ENCODE measurements at regions not wholly inside any gene's neighbourhood (a gene's known extent, or its start where the extent isn't known, plus 50 kb on each side); places are given as distances from the start of the nearest gene placed in this dataset.
"Not testable (repeated sequence)": the region's sequence is repeated elsewhere in the genome, so short reads cannot be mapped to it uniquely, and the experiment has no call there.

- DNase-seq (ENCODE audit: low read depth): no peak
- Histone ChIP-seq H3K27me3 (ENCODE audit: control insufficient read depth, insufficient read depth, low read length) (no peaks in the 10 kb centered on the region), H3K36me3 (ENCODE audit: control insufficient read depth, insufficient read depth, low read length) (no peaks in the 10 kb centered on the region), H3K4me3 (ENCODE audit: low read depth, low read length) (no peak overlapping the region)
- no peak for TF ChIP-seq CTCF (IDR thresholded peaks at IDR 0.05; ENCODE audit: insufficient read depth, low read length, poor library complexity, severe bottlenecking)
Measured at GRCh38 chr9:29150606-29151005, 1577.3 kb upstream of the C9orf72 start.

DNA sequence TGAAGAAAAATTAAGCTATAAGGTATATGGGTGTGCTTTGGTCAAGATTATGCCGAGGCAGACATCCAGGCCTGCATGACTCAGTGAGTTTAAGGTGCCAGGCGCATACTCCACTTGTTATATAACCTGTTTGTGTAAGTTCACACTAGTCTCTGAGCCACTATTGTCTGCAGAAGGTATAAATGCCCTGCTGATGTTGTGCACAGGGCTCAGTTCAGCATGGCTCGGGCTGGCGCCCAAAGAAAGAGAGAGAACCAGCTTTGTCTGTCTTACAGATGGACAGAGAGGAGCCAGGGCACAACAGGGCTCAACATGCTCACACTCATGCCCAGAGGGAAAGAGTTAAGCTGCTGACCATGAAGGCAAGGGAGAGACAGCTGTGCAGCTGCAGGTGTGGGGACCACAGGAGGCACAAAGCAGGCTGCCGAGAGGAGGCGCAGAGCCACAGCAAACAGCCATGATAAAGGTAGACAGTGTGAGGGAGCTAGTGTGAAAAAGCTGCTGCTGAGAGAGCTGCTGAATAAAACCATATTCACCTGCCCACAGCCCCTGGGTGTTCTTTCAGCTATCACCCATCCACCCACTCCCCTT is 1587.6 kb upstream of the C9orf72 start:
- DNase-seq (ENCODE audit: low read depth): no peak
- no peak for TF ChIP-seq CTCF (IDR thresholded peaks at IDR 0.05; ENCODE audit: insufficient read depth, low read length, poor library complexity, severe bottlenecking)
- no peak overlapping the region for H3K4me3 ChIP-seq (ENCODE audit: low read depth, low read length)
- no peaks in the 10 kb centered on the region for H3K27me3 ChIP-seq (ENCODE audit: control insufficient read depth, insufficient read depth, low read length)
- H3K36me3 ChIP-seq (ENCODE audit: control insufficient read depth, insufficient read depth, low read length): no peaks in the 10 kb centered on the region

GRCh38 chr9:29174136-29174535 is 1600.9 kb upstream of the C9orf72 start:
- no peak for TF ChIP-seq CTCF (IDR thresholded peaks at IDR 0.05; ENCODE audit: insufficient read depth, low read length, poor library complexity, severe bottlenecking)
- Histone ChIP-seq H3K4me3 (ENCODE audit: low read depth, low read length) (no peak overlapping the region), H3K27me3 (ENCODE audit: control insufficient read depth, insufficient read depth, low read length) (no peaks in the 10 kb centered on the region), H3K36me3 (ENCODE audit: control insufficient read depth, insufficient read depth, low read length) (no peaks in the 10 kb centered on the region)
- no peak for DNase-seq (ENCODE audit: low read depth)

DNA sequence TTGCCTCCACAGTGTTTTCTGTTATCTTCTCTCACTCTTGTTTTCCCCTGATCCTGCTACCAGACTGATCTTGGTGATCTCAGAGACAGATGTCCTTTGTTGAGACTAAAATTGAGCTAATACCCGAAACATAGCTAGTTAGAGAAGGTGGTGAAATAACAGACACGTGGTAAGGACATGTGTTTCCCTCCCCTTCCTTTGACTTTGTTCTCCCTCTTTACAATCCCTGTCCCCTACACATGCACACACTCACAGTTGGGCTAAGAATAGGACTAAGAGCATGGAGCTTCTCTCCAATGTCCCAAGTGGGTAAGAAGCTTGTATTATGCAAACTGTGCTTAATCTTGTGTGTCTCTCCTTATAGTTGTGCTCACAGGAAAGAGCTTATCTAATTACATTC is 1603.0 kb upstream of the C9orf72 start:
- Histone ChIP-seq H3K27me3 (ENCODE audit: control insufficient read depth, insufficient read depth, low read length) (no peaks in the 10 kb centered on the region), H3K4me3 (ENCODE audit: low read depth, low read length) (no peak overlapping the region), H3K36me3 (ENCODE audit: control insufficient read depth, insufficient read depth, low read length) (no peaks in the 10 kb centered on the region)
- no peak for TF ChIP-seq CTCF (IDR thresholded peaks at IDR 0.05; ENCODE audit: insufficient read depth, low read length, poor library complexity, severe bottlenecking)
- no peak for DNase-seq (ENCODE audit: low read depth)

DNA sequence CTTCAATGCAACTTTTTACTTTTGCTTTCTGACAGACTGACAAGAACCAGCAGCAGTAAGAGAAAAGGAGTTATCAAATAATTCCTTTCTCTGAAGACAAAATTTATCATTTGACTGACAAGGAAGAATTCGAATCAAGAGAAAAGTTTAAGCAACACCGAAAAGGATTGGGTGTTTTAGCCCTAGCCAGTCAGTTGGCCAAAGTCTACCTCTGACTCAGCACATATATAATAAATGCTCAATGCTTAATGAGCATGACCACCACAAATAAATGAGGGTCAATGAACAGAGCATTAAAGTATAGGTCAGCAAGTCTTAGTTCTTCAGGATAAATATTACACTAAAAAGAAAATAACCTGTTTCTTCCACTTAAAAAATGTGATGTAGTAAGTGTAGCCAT is 1603.5 kb upstream of the C9orf72 start:
- Histone ChIP-seq H3K27me3 (ENCODE audit: control insufficient read depth, insufficient read depth, low read length) (no peaks in the 10 kb centered on the region), H3K36me3 (ENCODE audit: control insufficient read depth, insufficient read depth, low read length) (no peaks in the 10 kb centered on the region), H3K4me3 (ENCODE audit: low read depth, low read length) (no peak overlapping the region)
- TF ChIP-seq CTCF (IDR thresholded peaks at IDR 0.05; ENCODE audit: insufficient read depth, low read length, poor library complexity, severe bottlenecking): no peak
- no peak for DNase-seq (ENCODE audit: low read depth)

- no peaks in the 10 kb centered on the region for H3K27me3 ChIP-seq (ENCODE audit: control insufficient read depth, insufficient read depth, low read length)
- DNase-seq (ENCODE audit: low read depth): no peak
- no peaks in the 10 kb centered on the region for H3K36me3 ChIP-seq (ENCODE audit: control insufficient read depth, insufficient read depth, low read length)
- no peak overlapping the region for H3K4me3 ChIP-seq (ENCODE audit: low read depth, low read length)
- no peak for TF ChIP-seq CTCF (IDR thresholded peaks at IDR 0.05; ENCODE audit: insufficient read depth, low read length, poor library complexity, severe bottlenecking)
Measured at GRCh38 chr9:29183971-29184370, 1610.7 kb upstream of the C9orf72 start.

GRCh38 chr9:29188771-29189170 is 1615.5 kb upstream of the C9orf72 start:
- DNase-seq (ENCODE audit: low read depth); H3K4me3 ChIP-seq (ENCODE audit: low read depth, low read length); H3K27me3 ChIP-seq (ENCODE audit: control insufficient read depth, insufficient read depth, low read length); H3K36me3 ChIP-seq (ENCODE audit: control insufficient read depth, insufficient read depth, low read length): not testable (repeated sequence)

- not testable (repeated sequence) for H3K27me3 ChIP-seq (ENCODE audit: control insufficient read depth, insufficient read depth, low read length); H3K4me3 ChIP-seq (ENCODE audit: low read depth, low read length); DNase-seq (ENCODE audit: low read depth); H3K36me3 ChIP-seq (ENCODE audit: control insufficient read depth, insufficient read depth, low read length)
Measured at GRCh38 chr9:29189221-29189620, 1615.9 kb upstream of the C9orf72 start.

Data from kidney epithelial cell (primary cell).